ENCODE measurements at regions not wholly inside any gene's neighbourhood (a gene's known extent, or its start where the extent isn't known, plus 50 kb on each side); places are given as distances from the start of the nearest gene placed in this dataset.

GRCh38 chr5:92527311-92528078 is 1053.5 kb downstream of the NR2F1-AS1 start:
- no peaks in the 10 kb centered on the region for H3F3A ChIP-seq (ENCODE audit: insufficient read depth, low read length, poor library complexity, severe bottlenecking)
- no peak overlapping the region for H3K9ac ChIP-seq (ENCODE audit: low read length)
- H3K9me3 ChIP-seq (ENCODE audit: low read length): no peaks in the 10 kb centered on the region
- H4K20me1 ChIP-seq (ENCODE audit: insufficient read depth): no peaks in the 10 kb centered on the region
- no peak for TF ChIP-seq MXI1 (conservative IDR thresholded peaks at IDR 0.05; ENCODE audit: poor library complexity, severe bottlenecking)
- no peak for TF ChIP-seq TAF1 (IDR thresholded peaks at IDR 0.05; ENCODE audit: low read depth)
- no peak for TF ChIP-seq RAD21 (conservative IDR thresholded peaks at IDR 0.05)
- no peak for TF ChIP-seq EP300 (conservative IDR thresholded peaks at IDR 0.05; ENCODE audit: poor library complexity, severe bottlenecking)
- TF ChIP-seq POLR2AphosphoS5 (IDR thresholded peaks at IDR 0.05): no peak
- TF ChIP-seq CTCF (IDR thresholded peaks at IDR 0.05; ENCODE audit: poor library complexity, severe bottlenecking): no peak
- TF ChIP-seq EZH2 (IDR thresholded peaks at IDR 0.05; ENCODE audit: borderline replicate concordance, insufficient read depth, low read length, poor library complexity, severe bottlenecking): no peak
- no peak for TF ChIP-seq REST (IDR thresholded peaks at IDR 0.05; ENCODE audit: borderline replicate concordance)
- no peak for TF ChIP-seq SMC3 (conservative IDR thresholded peaks at IDR 0.05; ENCODE audit: poor library complexity)
- no peak overlapping the region for H3K27ac ChIP-seq (ENCODE audit: low read length)
- no peaks in the 10 kb centered on the region for H3K36me3 ChIP-seq (ENCODE audit: insufficient read depth, low read length)
- H3K27me3 ChIP-seq (ENCODE audit: insufficient read depth, low read depth, low read length): no peaks in the 10 kb centered on the region
- H3K4me3 ChIP-seq (ENCODE audit: low read length): no peak overlapping the region
- H3K79me2 ChIP-seq (replicated peaks; ENCODE audit: insufficient read depth, low read length): no peaks in the 10 kb centered on the region
- no peak overlapping the region for H2AFZ ChIP-seq (ENCODE audit: low read depth, low read length)
- no peaks in the 10 kb centered on the region for H3K9me2 ChIP-seq (ENCODE audit: insufficient read depth, low read length)
- H3K4me2 ChIP-seq (ENCODE audit: low read length): no peak overlapping the region

- no peaks in the 10 kb centered on the region for H3F3A ChIP-seq (ENCODE audit: insufficient read depth, low read length, poor library complexity, severe bottlenecking)
- H2AFZ ChIP-seq (ENCODE audit: low read depth, low read length): no peak overlapping the region
- no peaks in the 10 kb centered on the region for H3K36me3 ChIP-seq (ENCODE audit: insufficient read depth, low read length)
- H4K20me1 ChIP-seq (ENCODE audit: insufficient read depth): no peaks in the 10 kb centered on the region
- no peak overlapping the region for H3K4me2 ChIP-seq (ENCODE audit: low read length)
- H3K9me3 ChIP-seq (ENCODE audit: low read length): no peaks in the 10 kb centered on the region
- TF ChIP-seq REST (IDR thresholded peaks at IDR 0.05; ENCODE audit: borderline replicate concordance): no peak
- no peak for TF ChIP-seq CTCF (IDR thresholded peaks at IDR 0.05; ENCODE audit: poor library complexity, severe bottlenecking)
- no peak for TF ChIP-seq RAD21 (conservative IDR thresholded peaks at IDR 0.05)
- TF ChIP-seq TAF1 (IDR thresholded peaks at IDR 0.05; ENCODE audit: low read depth): no peak
- TF ChIP-seq EZH2 (IDR thresholded peaks at IDR 0.05; ENCODE audit: borderline replicate concordance, insufficient read depth, low read length, poor library complexity, severe bottlenecking): no peak
- TF ChIP-seq SMC3 (conservative IDR thresholded peaks at IDR 0.05; ENCODE audit: poor library complexity): no peak
- TF ChIP-seq EP300 (conservative IDR thresholded peaks at IDR 0.05; ENCODE audit: poor library complexity, severe bottlenecking): no peak
- TF ChIP-seq MXI1 (conservative IDR thresholded peaks at IDR 0.05; ENCODE audit: poor library complexity, severe bottlenecking): no peak
- TF ChIP-seq POLR2AphosphoS5 (IDR thresholded peaks at IDR 0.05): no peak
- H3K4me3 ChIP-seq (ENCODE audit: low read length): no peak overlapping the region
- no peaks in the 10 kb centered on the region for H3K27me3 ChIP-seq (ENCODE audit: insufficient read depth, low read depth, low read length)
- no peaks in the 10 kb centered on the region for H3K9me2 ChIP-seq (ENCODE audit: insufficient read depth, low read length)
- H3K79me2 ChIP-seq (replicated peaks; ENCODE audit: insufficient read depth, low read length): no peaks in the 10 kb centered on the region
- H3K9ac ChIP-seq (ENCODE audit: low read length): no peak overlapping the region
- no peak overlapping the region for H3K27ac ChIP-seq (ENCODE audit: low read length)
These were observed 1055.9 kb downstream of the NR2F1-AS1 start for GRCh38 chr5:92525131-92525530.
